Uterus (tissue), 3 donors: ENCODE measurements at regions not wholly inside any gene's neighbourhood (a gene's known extent, or its start where the extent isn't known, plus 50 kb on each side); places are given as distances from the start of the nearest gene placed in this dataset.

Experiments used
- DNase-seq, 2 donors: peaks; one replicate each; pipeline ENCODE4 v3.0.0-alpha.2; 2019 to 2020
- H3K27ac ChIP-seq, 2 donors: fragments of 200-600 bp; sonication (generic); 1 replicate in 1 of 2; 2 replicates in 1 of 2; pipeline ENCODE4 v1.5.1; 2016 to 2018
- H3K27me3 ChIP-seq, 2 donors: fragments of 200-600 bp; sonication (generic); one replicate each; pipeline ENCODE4 v1.5.1; 2018 to 2019; ENCODE audit warnings: control low read depth in 1 of 2
- H3K36me3 ChIP-seq, 2 donors: fragments of 200-600 bp; sonication (generic); one replicate each; pipeline ENCODE4 v1.5.1; 2019; ENCODE audit warnings: control low read depth in 1 of 2
- H3K4me1 ChIP-seq, 2 donors: fragments of 200-600 bp; sonication (generic); one replicate each; pipeline ENCODE4 v1.5.1; 2018 to 2019; ENCODE audit warnings: control low read depth in 1 of 2
- H3K4me3 ChIP-seq, 2 donors: fragments of 200-600 bp; sonication (generic); 1 replicate in 1 of 2; 2 replicates in 1 of 2; pipeline ENCODE4 v1.5.1; 2018 to 2019; ENCODE audit warnings: mild to moderate bottlenecking in 1 of 2
- H3K9me3 ChIP-seq, 2 donors: fragments of 200-600 bp; sonication (generic); one replicate each; pipeline ENCODE4 v1.5.1; 2019; ENCODE audit warnings: control low read depth in 1 of 2
- POLR2A ChIP-seq, 2 donors: fragments of 450-650 bp; IDR thresholded peaks; one replicate each; pipeline ENCODE4 v1.6.1; 2016; ENCODE audit warnings: antibody characterized with exemption in 2 of 2, mild to moderate bottlenecking in 1 of 2, moderate library complexity in 1 of 2
- intact Hi-C: fragments of 100-400 bp; cut with DNase I; formaldehyde crosslinking; loops from one replicate; pipeline ENCODE4 v1.15.1; 2023; ENCODE audit warnings: low total_unique reads
- TF ChIP-seq, protein P1 (sequence below), 4 experiments: fragments of 200-600 bp in 2 of 4; fragments of 450-650 bp in 2 of 4; sonication (generic) in 2 of 4; IDR thresholded peaks; one replicate each; pipeline ENCODE4 v1.5.1; 2016 to 2019; ENCODE audit warnings: antibody characterized with exemption in 4 of 4, mild to moderate bottlenecking in 2 of 4, moderate library complexity in 1 of 4
- donor health status: DM: yes; HTN: yes; CAD: no.

DNA sequence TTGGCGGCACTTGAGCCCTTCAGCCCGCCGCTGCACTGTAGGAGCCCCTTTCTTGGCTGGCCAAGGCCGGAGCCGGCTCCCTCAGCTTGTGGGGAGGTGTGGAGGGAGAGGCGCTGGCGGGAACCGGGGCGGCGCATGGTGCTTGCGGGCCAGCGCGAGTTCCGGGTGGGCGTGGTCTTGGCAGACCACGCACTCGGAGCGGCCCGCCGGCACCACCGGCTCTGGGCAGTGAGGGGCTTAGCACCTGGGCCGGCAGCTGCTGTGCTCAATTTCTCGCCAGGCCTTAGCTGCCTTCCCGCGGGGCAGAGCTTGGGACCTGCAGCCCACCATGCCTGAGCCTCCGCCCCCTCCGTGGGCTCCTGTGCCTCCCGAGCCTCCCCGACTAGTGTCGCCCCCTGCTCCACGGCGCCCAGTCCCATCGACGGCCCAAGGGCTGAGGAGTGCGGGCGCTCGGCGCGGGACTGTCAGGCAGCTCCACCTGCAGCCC lies 673.7 kb upstream of the BRINP3 start:
- H3K36me3 ChIP-seq = no peaks in the 10 kb centered on the region
- no peak for DNase-seq
- no peaks in the 10 kb centered on the region for H3K9me3 ChIP-seq
- no peak for TF ChIP-seq POLR2A (IDR thresholded peaks at IDR 0.05)
- TF ChIP-seq, protein P1, sequence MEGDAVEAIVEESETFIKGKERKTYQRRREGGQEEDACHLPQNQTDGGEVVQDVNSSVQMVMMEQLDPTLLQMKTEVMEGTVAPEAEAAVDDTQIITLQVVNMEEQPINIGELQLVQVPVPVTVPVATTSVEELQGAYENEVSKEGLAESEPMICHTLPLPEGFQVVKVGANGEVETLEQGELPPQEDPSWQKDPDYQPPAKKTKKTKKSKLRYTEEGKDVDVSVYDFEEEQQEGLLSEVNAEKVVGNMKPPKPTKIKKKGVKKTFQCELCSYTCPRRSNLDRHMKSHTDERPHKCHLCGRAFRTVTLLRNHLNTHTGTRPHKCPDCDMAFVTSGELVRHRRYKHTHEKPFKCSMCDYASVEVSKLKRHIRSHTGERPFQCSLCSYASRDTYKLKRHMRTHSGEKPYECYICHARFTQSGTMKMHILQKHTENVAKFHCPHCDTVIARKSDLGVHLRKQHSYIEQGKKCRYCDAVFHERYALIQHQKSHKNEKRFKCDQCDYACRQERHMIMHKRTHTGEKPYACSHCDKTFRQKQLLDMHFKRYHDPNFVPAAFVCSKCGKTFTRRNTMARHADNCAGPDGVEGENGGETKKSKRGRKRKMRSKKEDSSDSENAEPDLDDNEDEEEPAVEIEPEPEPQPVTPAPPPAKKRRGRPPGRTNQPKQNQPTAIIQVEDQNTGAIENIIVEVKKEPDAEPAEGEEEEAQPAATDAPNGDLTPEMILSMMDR (IDR thresholded peaks at IDR 0.05) = no peak
- intact Hi-C loops = no loop called here
- no peak overlapping the region for H3K4me3 ChIP-seq
- H3K4me1 ChIP-seq = no peaks in the 10 kb centered on the region
- H3K27me3 ChIP-seq = no peaks in the 10 kb centered on the region
- no peak overlapping the region for H3K27ac ChIP-seq

GRCh38 chr1:191152776-191153175 lies 675.1 kb upstream of the BRINP3 start:
- Histone ChIP-seq H3K36me3 (no peaks in the 10 kb centered on the region), H3K27ac (no peak overlapping the region), H3K27me3 (no peaks in the 10 kb centered on the region), H3K4me3 (no peak overlapping the region), H3K9me3 (no peaks in the 10 kb centered on the region), H3K4me1 (no peaks in the 10 kb centered on the region)
- DNase-seq = no peak
- TF ChIP-seq POLR2A (IDR thresholded peaks at IDR 0.05) = no peak
- TF ChIP-seq, protein P1 (IDR thresholded peaks at IDR 0.05) = no peak
- intact Hi-C loops = no loop called here

DNA sequence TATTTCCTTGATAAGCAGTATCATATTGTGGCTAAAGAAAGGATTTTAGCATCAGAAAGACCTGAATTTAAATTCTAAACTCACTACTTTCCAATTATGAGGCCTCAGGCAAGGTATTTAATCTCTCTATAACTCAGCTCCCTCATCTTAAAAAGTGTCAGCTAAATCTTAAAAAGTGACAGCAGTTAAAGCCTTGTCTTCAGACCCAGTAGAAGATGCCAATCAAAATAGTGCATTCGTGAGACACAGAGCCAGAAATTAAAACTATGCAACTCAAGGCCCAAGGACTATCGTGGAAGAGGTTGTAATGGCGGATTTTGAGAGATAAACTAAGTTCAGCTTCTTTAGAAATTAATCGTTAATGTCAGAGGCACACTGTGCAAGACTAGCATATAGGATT lies 677.5 kb upstream of the BRINP3 start:
- Histone ChIP-seq H3K36me3 (no peaks in the 10 kb centered on the region), H3K4me3 (no peak overlapping the region), H3K4me1 (no peaks in the 10 kb centered on the region), H3K27me3 (no peaks in the 10 kb centered on the region), H3K9me3 (no peaks in the 10 kb centered on the region), H3K27ac (no peak overlapping the region)
- intact Hi-C loops = no loop called here
- DNase-seq = no peak
- TF ChIP-seq, protein P1 (IDR thresholded peaks at IDR 0.05) = no peak
- TF ChIP-seq POLR2A (IDR thresholded peaks at IDR 0.05) = no peak

- H3K36me3 ChIP-seq = no peaks in the 10 kb centered on the region
- H3K4me3 ChIP-seq = no peak overlapping the region
- H3K4me1 ChIP-seq = no peaks in the 10 kb centered on the region
- H3K27ac ChIP-seq = no peak overlapping the region
- TF ChIP-seq POLR2A (IDR thresholded peaks at IDR 0.05) = no peak
- TF ChIP-seq, protein P1 (IDR thresholded peaks at IDR 0.05) = no peak
- peaks cover 0 to 3% of the 10 kb centered on the region in 2 donors for H3K27me3 ChIP-seq
- intact Hi-C loops = no loop called here
- no peak for DNase-seq
- no peaks in the 10 kb centered on the region for H3K9me3 ChIP-seq
These were observed 683.2 kb upstream of the BRINP3 start for GRCh38 chr1:191160837-191161236.

DNA sequence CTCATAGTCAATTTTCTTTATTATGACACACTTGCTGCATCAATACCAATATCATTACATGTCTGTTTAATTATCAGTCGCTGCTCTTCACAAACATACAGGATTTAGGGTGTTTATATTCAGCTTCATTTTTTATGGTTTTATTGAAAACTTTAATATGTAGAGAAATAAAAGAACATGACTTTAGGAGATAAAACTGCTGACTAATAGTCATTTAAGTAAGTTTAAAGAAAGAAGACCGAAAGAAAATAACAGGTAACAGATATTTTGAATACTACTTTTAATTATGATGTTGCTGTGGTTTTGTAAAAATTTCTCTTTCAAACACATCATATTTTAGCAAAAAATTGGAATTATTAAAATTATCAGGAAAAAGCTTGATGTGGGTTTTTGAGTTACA lies 685.1 kb upstream of the BRINP3 start:
- Histone ChIP-seq H3K4me1 (no peaks in the 10 kb centered on the region), H3K27me3 (peaks cover 0 to 3% of the 10 kb centered on the region in 2 donors), H3K4me3 (no peak overlapping the region), H3K27ac (no peak overlapping the region), H3K9me3 (no peaks in the 10 kb centered on the region), H3K36me3 (no peaks in the 10 kb centered on the region)
- intact Hi-C loops = no loop called here
- no peak for DNase-seq
- no peak for TF ChIP-seq POLR2A (IDR thresholded peaks at IDR 0.05)
- TF ChIP-seq, protein P1 (IDR thresholded peaks at IDR 0.05) = no peak
